H9 (cell line): ENCODE measurements at regions not wholly inside any gene's neighbourhood (a gene's known extent, or its start where the extent isn't known, plus 50 kb on each side); places are given as distances from the start of the nearest gene placed in this dataset.

Source experiments
- DNase-seq: peaks from one replicate; pipeline ENCODE4 v3.0.0-alpha.2; 2017
- H2AFZ ChIP-seq: one replicate; pipeline ENCODE4 v1.6.1; 2013; ENCODE audit warnings: mild to moderate bottlenecking, low read length, control low read depth, moderate library complexity
- H2AK5ac ChIP-seq: 2 replicates; pipeline ENCODE4 v1.6.1; 2013; ENCODE audit warnings: low read length, control low read depth, mixed read lengths; ENCODE audit not compliant: insufficient read length
- H2BK120ac ChIP-seq: one replicate; pipeline ENCODE4 v1.6.1; 2013; ENCODE audit warnings: low read depth, mild to moderate bottlenecking, low read length, control low read depth, inconsistent platforms; ENCODE audit not compliant: poor library complexity, severe bottlenecking
- H2BK12ac ChIP-seq: 2 replicates; pipeline ENCODE4 v1.6.1; 2013; ENCODE audit warnings: low read length, control low read depth, mixed read lengths, low read depth; ENCODE audit not compliant: insufficient read length
- H2BK15ac ChIP-seq: 2 replicates; pipeline ENCODE4 v1.6.1; 2013; ENCODE audit warnings: low read depth, low read length, control low read depth
- H2BK20ac ChIP-seq: one replicate; pipeline ENCODE4 v1.6.1; 2013; ENCODE audit warnings: low read depth, mild to moderate bottlenecking, low read length, control low read depth, inconsistent platforms; ENCODE audit not compliant: poor library complexity, severe bottlenecking
- H2BK5ac ChIP-seq: 2 replicates; pipeline ENCODE4 v1.6.1; 2013; ENCODE audit warnings: low read length, control low read depth, mixed read lengths; ENCODE audit not compliant: insufficient read length
- H3K14ac ChIP-seq: 2 replicates; pipeline ENCODE4 v1.6.1; 2013; ENCODE audit warnings: low read length, control low read depth; ENCODE audit not compliant: insufficient read depth
- H3K18ac ChIP-seq: 2 replicates; pipeline ENCODE4 v1.6.1; 2013; ENCODE audit warnings: low read depth, mild to moderate bottlenecking, mixed read lengths, low read length, control low read depth; ENCODE audit not compliant: insufficient read length
- H3K23ac ChIP-seq: 2 replicates; pipeline ENCODE4 v1.6.1; 2013; ENCODE audit warnings: low read length, control low read depth, mixed read lengths, low read depth; ENCODE audit not compliant: insufficient read length
- H3K23me2 ChIP-seq: 2 replicates; pipeline ENCODE4 v1.6.1; 2013; ENCODE audit warnings: low read depth, mild to moderate bottlenecking, mixed read lengths, low read length, control low read depth; ENCODE audit not compliant: insufficient read length, poor library complexity, severe bottlenecking
- H3K27ac ChIP-seq: 2 replicates; pipeline ENCODE4 v1.5.1; 2013; ENCODE audit warnings: low read length, control low read depth, mixed read lengths, low read depth; ENCODE audit not compliant: insufficient read length
- H3K27me3 ChIP-seq: 2 replicates; pipeline ENCODE4 v1.6.1; 2013; ENCODE audit warnings: low read length, control low read depth, inconsistent platforms; ENCODE audit not compliant: insufficient read depth
- H3K4ac ChIP-seq: 2 replicates; pipeline ENCODE4 v1.6.1; 2013; ENCODE audit warnings: low read depth, mild to moderate bottlenecking, control low read depth, inconsistent platforms, low read length, moderate library complexity
- H3K4me1 ChIP-seq: 2 replicates; pipeline ENCODE4 v1.6.1; 2013; ENCODE audit warnings: low read length, control low read depth, inconsistent platforms; ENCODE audit not compliant: insufficient read depth
- H3K4me2 ChIP-seq: 2 replicates; pipeline ENCODE4 v1.6.1; 2013; ENCODE audit warnings: low read length, control low read depth, mixed read lengths; ENCODE audit not compliant: insufficient read length, insufficient read depth
- H3K56ac ChIP-seq: 2 replicates; pipeline ENCODE4 v1.6.1; 2013; ENCODE audit warnings: low read depth, mild to moderate bottlenecking, mixed read lengths, low read length, control low read depth; ENCODE audit not compliant: insufficient read length
- H3K79me1 ChIP-seq: 2 replicates; pipeline ENCODE4 v1.6.1; 2013; ENCODE audit warnings: low read depth, mild to moderate bottlenecking, moderate library complexity, low read length, control low read depth, inconsistent platforms; ENCODE audit not compliant: insufficient read depth, poor library complexity, severe bottlenecking
- H3K79me2 ChIP-seq: 2 replicates; pipeline ENCODE4 v1.6.1; 2013; ENCODE audit warnings: low read length, control low read depth, inconsistent platforms; ENCODE audit not compliant: insufficient read depth
- H3K9ac ChIP-seq: 2 replicates; pipeline ENCODE4 v1.6.1; 2013; ENCODE audit warnings: low read length, control low read depth, mixed read lengths; ENCODE audit not compliant: insufficient read length; ENCODE audit errors: extremely low read depth
- H3K9me3 ChIP-seq: one replicate; pipeline ENCODE4 v1.6.1; 2013; ENCODE audit warnings: low read depth, low read length, inconsistent platforms; ENCODE audit not compliant: control insufficient read depth
- H3T11ph ChIP-seq: one replicate; pipeline ENCODE4 v1.6.1; 2013; ENCODE audit warnings: mild to moderate bottlenecking, low read length, control low read depth, inconsistent platforms
- H4K20me1 ChIP-seq: one replicate; pipeline ENCODE4 v1.6.1; 2013; ENCODE audit not compliant: control insufficient read depth, insufficient read length, insufficient read depth
- H4K5ac ChIP-seq: 2 replicates; pipeline ENCODE4 v1.6.1; 2013; ENCODE audit warnings: low read depth, mild to moderate bottlenecking, mixed read lengths, low read length, control low read depth; ENCODE audit not compliant: insufficient read length
- H4K8ac ChIP-seq: replicated peaks from 2 replicates; pipeline ENCODE4 v1.6.1; 2013; ENCODE audit warnings: low read length, control low read depth, mixed read lengths, low read depth; ENCODE audit not compliant: insufficient read length
- H4K91ac ChIP-seq: 2 replicates; pipeline ENCODE4 v1.6.1; 2013; ENCODE audit warnings: low read depth, mild to moderate bottlenecking, moderate library complexity, mixed read lengths, low read length, control low read depth; ENCODE audit not compliant: insufficient read length
- H3K27ac Mint-ChIP-seq, 3 experiments: 2 replicates in 2 of 3; 3 replicates in 1 of 3; pipeline ENCODE4 v1.8.0; 2020 to 2021; ENCODE audit warnings: mixed read lengths in 3 of 3, mild to moderate bottlenecking in 1 of 3, moderate library complexity in 1 of 3
- H3K27me3 Mint-ChIP-seq: 2 replicates; pipeline ENCODE4 v1.8.0; 2021; ENCODE audit warnings: low read depth, mild to moderate bottlenecking, moderate library complexity, mixed read lengths
- H3K36me3 Mint-ChIP-seq, 3 experiments: 2 replicates in 2 of 3; 3 replicates in 1 of 3; pipeline ENCODE4 v1.8.0; 2020 to 2021; ENCODE audit warnings: low read depth in 3 of 3, mixed read lengths in 3 of 3; ENCODE audit not compliant: insufficient read depth in 1 of 3
- H3K4me1 Mint-ChIP-seq, 2 experiments: 2 replicates each; pipeline ENCODE4 v1.8.0; 2020; ENCODE audit warnings: mixed read lengths in 2 of 2
- H3K4me3 Mint-ChIP-seq, 2 experiments: 2 replicates in 1 of 2; 3 replicates in 1 of 2; pipeline ENCODE4 v1.8.0; 2020 to 2021; ENCODE audit warnings: mild to moderate bottlenecking in 2 of 2, mixed read lengths in 2 of 2, moderate library complexity in 1 of 2
- H3K9me3 Mint-ChIP-seq, 2 experiments: 2 replicates in 1 of 2; 3 replicates in 1 of 2; pipeline ENCODE4 v1.8.0; 2020; ENCODE audit warnings: mild to moderate bottlenecking in 2 of 2, mixed read lengths in 2 of 2, moderate library complexity in 1 of 2
- WGBS: extraction: QIAGEN DNeasy Blood & Tissue Kit; methylation state at CpG from one replicate; pipeline ENCODE4 v1.1.7; 2013; ENCODE audit warnings: missing lambda C conversion rate, low lambda C conversion rate, mixed read lengths; ENCODE audit not compliant: insufficient read length; ENCODE audit errors: extremely low coverage; 5-methylcytosine and 5-hydroxymethylcytosine counted together
- TF ChIP-seq, protein P1 (sequence below): fragments of 200-600 bp; sonication (generic); conservative IDR thresholded peaks from 3 replicates; pipeline ENCODE4 v1.8.0; 2021; ENCODE audit warnings: antibody characterized with exemption, mild to moderate bottlenecking

DNA sequence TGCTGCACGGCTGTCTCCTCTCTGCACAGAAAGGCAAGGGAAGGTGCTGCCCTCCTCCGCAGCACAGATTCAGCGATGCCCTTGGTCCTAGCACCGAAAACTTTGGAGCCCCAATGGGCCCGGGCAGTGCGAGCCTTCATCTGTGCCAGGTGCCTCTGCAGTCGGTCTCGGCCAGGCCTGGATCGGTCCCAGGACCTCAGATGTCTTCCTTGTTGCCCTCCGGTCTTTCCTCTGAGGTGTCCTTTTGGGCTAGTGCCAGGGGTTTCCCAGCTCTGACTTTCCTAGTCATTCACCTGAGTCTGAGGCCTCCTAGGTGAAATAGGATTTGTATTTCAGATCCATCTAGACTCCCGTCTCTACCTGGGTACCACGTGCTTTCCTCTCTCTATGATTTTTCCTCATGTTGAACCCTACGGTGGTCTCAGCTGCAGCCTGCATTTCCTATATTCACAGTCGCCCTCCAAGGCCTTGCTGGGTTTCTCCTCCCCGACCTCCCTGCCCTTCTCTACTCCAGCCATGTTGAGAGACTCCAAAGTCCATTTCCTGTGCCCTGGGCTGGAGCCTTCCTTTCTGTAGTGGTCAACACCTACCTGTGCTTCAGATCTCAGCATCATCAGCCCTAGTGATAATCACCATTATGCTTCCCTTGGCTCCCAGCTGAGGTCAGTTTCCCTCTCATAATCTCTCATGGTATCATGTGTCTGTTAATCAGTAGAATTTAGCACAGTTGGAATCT is 92.0 kb upstream of the PRSS58 start:
- H3K4ac ChIP-seq, result no peak overlapping the region
- H3K23me2 ChIP-seq, result no peaks in the 10 kb centered on the region
- H3K79me1 ChIP-seq, result no peaks in the 10 kb centered on the region
- no peak overlapping the region for H2AK5ac ChIP-seq
- no peak overlapping the region for H3K18ac ChIP-seq
- H3K56ac ChIP-seq, result no peak overlapping the region
- no peaks in the 10 kb centered on the region for H3K4me1 ChIP-seq
- no peak for DNase-seq
- no peak overlapping the region for H2BK120ac ChIP-seq
- H3K4me3 Mint-ChIP-seq, result no peak overlapping the region
- H3K36me3 Mint-ChIP-seq, result no peaks in the 10 kb centered on the region
- H2BK5ac ChIP-seq, result no peak overlapping the region
- H3K23ac ChIP-seq, result no peak overlapping the region
- H3K4me1 Mint-ChIP-seq, result peaks cover 6 to 12% of the 10 kb centered on the region in 2 experiments
- no peak overlapping the region for H3K9ac ChIP-seq
- H4K5ac ChIP-seq, result no peak overlapping the region
- TF ChIP-seq, protein P1, sequence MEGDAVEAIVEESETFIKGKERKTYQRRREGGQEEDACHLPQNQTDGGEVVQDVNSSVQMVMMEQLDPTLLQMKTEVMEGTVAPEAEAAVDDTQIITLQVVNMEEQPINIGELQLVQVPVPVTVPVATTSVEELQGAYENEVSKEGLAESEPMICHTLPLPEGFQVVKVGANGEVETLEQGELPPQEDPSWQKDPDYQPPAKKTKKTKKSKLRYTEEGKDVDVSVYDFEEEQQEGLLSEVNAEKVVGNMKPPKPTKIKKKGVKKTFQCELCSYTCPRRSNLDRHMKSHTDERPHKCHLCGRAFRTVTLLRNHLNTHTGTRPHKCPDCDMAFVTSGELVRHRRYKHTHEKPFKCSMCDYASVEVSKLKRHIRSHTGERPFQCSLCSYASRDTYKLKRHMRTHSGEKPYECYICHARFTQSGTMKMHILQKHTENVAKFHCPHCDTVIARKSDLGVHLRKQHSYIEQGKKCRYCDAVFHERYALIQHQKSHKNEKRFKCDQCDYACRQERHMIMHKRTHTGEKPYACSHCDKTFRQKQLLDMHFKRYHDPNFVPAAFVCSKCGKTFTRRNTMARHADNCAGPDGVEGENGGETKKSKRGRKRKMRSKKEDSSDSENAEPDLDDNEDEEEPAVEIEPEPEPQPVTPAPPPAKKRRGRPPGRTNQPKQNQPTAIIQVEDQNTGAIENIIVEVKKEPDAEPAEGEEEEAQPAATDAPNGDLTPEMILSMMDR, result no peak
- no peak overlapping the region for H2BK15ac ChIP-seq
- H3K4me2 ChIP-seq, result no peak overlapping the region
- H3K27ac Mint-ChIP-seq, result peak overlapping the region in 1 of 3 experiments; percentile 6; a peak in 1 of 7 replicates
- no peak overlapping the region for H3T11ph ChIP-seq
- no peaks in the 10 kb centered on the region for H3K79me2 ChIP-seq
- H3K27ac ChIP-seq, result no peak overlapping the region
- H4K8ac ChIP-seq, result no peak overlapping the region
- H3K9me3 ChIP-seq, result no peaks in the 10 kb centered on the region
- no peaks in the 10 kb centered on the region for H3K9me3 Mint-ChIP-seq
- H3K27me3 Mint-ChIP-seq, result no peaks in the 10 kb centered on the region; the same call in 1 of the 2 replicates
- no peak overlapping the region for H2BK12ac ChIP-seq
- no peaks in the 10 kb centered on the region for H3K27me3 ChIP-seq
- no peaks in the 10 kb centered on the region for H4K20me1 ChIP-seq
- no peak overlapping the region for H4K91ac ChIP-seq
- WGBS, result no CpG with 5 or more reads among the region's 15 CpGs
- no peak overlapping the region for H3K14ac ChIP-seq
- H2AFZ ChIP-seq, result no peak overlapping the region
- H2BK20ac ChIP-seq, result no peak overlapping the region
